ENCODE measurements at regions not wholly inside any gene's neighbourhood (a gene's known extent, or its start where the extent isn't known, plus 50 kb on each side); places are given as distances from the start of the nearest gene placed in this dataset.

GRCh38 chr7:94176694-94177200 lies 172.6 kb upstream of the BET1 start:
- DNase-seq (ENCODE audit: low read depth), result peak; percentile 62
- no peak overlapping the region for H3K4me3 ChIP-seq (ENCODE audit: low read depth, low read length)
- TF ChIP-seq, protein P1, sequence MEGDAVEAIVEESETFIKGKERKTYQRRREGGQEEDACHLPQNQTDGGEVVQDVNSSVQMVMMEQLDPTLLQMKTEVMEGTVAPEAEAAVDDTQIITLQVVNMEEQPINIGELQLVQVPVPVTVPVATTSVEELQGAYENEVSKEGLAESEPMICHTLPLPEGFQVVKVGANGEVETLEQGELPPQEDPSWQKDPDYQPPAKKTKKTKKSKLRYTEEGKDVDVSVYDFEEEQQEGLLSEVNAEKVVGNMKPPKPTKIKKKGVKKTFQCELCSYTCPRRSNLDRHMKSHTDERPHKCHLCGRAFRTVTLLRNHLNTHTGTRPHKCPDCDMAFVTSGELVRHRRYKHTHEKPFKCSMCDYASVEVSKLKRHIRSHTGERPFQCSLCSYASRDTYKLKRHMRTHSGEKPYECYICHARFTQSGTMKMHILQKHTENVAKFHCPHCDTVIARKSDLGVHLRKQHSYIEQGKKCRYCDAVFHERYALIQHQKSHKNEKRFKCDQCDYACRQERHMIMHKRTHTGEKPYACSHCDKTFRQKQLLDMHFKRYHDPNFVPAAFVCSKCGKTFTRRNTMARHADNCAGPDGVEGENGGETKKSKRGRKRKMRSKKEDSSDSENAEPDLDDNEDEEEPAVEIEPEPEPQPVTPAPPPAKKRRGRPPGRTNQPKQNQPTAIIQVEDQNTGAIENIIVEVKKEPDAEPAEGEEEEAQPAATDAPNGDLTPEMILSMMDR (IDR thresholded peaks at IDR 0.05; ENCODE audit: insufficient read depth, low read depth, low read length), result no peak

- H3K4me3 ChIP-seq (ENCODE audit: low read depth, low read length), result no peak overlapping the region
- DNase-seq (ENCODE audit: low read depth), result no peak
- TF ChIP-seq, protein P1 (IDR thresholded peaks at IDR 0.05; ENCODE audit: insufficient read depth, low read depth, low read length), result no peak
These were observed 173.3 kb upstream of the BET1 start for GRCh38 chr7:94177441-94177840.

GRCh38 chr7:94178230-94178629 lies 174.1 kb upstream of the BET1 start:
- TF ChIP-seq, protein P1 (IDR thresholded peaks at IDR 0.05; ENCODE audit: insufficient read depth, low read depth, low read length), result no peak
- no peak overlapping the region for H3K4me3 ChIP-seq (ENCODE audit: low read depth, low read length)
- no peak for DNase-seq (ENCODE audit: low read depth)

GRCh38 chr7:94179466-94179865 lies 175.3 kb upstream of the BET1 start:
- TF ChIP-seq, protein P1 (IDR thresholded peaks at IDR 0.05; ENCODE audit: insufficient read depth, low read depth, low read length), result no peak
- no peak for DNase-seq (ENCODE audit: low read depth)
- no peak overlapping the region for H3K4me3 ChIP-seq (ENCODE audit: low read depth, low read length)

DNA sequence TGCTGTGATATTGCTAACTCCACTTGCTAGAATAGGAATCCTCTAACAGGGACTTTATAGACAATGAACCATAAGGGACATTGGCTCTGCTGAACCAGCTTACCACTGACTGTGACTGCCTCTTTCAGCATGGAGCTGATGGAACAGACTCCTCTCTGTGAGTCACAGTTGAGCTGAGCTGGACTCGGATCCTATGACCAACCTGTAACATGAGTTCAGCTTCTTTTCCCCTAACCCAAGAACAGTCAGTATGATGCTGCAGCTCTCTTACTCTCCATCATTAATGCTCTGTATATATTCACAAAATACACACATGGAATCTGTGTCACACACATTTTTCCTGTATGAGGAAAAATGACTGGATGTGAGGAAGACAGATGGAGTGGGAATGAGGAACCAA lies 177.9 kb upstream of the BET1 start:
- peak; percentile 79 for DNase-seq (ENCODE audit: low read depth)
- TF ChIP-seq, protein P1 (IDR thresholded peaks at IDR 0.05; ENCODE audit: insufficient read depth, low read depth, low read length), result no peak

GRCh38 chr7:94182721-94183120 lies 178.6 kb upstream of the BET1 start:
- DNase-seq (ENCODE audit: low read depth), result peak; percentile 34
- H3K4me3 ChIP-seq (ENCODE audit: low read depth, low read length), result no peak overlapping the region
- TF ChIP-seq, protein P1 (IDR thresholded peaks at IDR 0.05; ENCODE audit: insufficient read depth, low read depth, low read length), result no peak

More for the DNA sequence above, 177.9 kb upstream of the BET1 start:
- H3K4me3 ChIP-seq (ENCODE audit: low read depth, low read length), result no peak overlapping the region

DNA sequence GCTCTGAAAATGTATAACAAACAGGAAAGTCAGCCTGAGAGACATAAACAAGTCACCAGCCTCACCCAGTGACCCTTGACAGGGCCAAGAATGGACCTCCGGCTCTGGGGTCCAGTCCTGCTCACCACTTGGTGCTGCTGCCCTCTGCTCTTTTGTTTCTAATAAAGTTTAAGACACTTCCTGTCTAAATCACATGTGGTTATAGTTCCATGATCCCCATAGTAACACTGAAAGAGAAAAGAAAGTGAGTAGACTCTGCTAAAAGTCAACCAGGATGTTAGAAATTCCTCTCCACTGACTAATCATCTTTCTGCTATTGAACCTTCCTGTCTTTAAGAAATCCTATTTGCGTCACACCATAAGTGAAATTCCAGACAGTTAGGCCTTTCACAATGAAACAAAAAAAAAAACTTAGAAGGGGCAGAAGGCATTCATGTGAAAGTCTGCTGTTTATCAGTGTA lies 179.2 kb upstream of the BET1 start:
- DNase-seq (ENCODE audit: low read depth), result peak; percentile 100
- no peak overlapping the region for H3K4me3 ChIP-seq (ENCODE audit: low read depth, low read length)

More for the DNA sequence above, 179.2 kb upstream of the BET1 start:
- TF ChIP-seq, protein P1 (IDR thresholded peaks at IDR 0.05; ENCODE audit: insufficient read depth, low read depth, low read length), result no peak
